ENCODE measurements at regions not wholly inside any gene's neighbourhood (a gene's known extent, or its start where the extent isn't known, plus 50 kb on each side); places are given as distances from the start of the nearest gene placed in this dataset.

DNA sequence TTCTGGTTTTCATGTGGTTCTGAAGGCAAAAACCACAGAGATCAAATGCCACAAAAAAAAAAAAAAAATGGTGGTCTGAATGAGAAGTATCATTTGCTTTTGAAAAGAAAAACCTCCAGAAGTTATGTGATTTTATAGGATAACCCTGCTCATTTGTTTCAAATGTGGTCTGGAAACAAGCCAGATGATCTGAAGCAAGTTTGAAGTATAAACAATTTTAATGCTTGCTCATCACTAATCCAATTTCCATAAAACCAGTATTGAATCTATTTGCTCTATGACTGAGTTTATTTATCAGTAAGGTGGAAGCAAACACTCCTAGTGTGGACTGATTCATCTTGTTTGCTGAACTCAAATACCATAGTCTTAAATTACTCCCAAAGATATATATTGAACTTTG is 407.3 kb upstream of the FLRT2 start:
- TF ChIP-seq EP300 (IDR thresholded peaks at IDR 0.05) = no peak
- TF ChIP-seq, protein P1, sequence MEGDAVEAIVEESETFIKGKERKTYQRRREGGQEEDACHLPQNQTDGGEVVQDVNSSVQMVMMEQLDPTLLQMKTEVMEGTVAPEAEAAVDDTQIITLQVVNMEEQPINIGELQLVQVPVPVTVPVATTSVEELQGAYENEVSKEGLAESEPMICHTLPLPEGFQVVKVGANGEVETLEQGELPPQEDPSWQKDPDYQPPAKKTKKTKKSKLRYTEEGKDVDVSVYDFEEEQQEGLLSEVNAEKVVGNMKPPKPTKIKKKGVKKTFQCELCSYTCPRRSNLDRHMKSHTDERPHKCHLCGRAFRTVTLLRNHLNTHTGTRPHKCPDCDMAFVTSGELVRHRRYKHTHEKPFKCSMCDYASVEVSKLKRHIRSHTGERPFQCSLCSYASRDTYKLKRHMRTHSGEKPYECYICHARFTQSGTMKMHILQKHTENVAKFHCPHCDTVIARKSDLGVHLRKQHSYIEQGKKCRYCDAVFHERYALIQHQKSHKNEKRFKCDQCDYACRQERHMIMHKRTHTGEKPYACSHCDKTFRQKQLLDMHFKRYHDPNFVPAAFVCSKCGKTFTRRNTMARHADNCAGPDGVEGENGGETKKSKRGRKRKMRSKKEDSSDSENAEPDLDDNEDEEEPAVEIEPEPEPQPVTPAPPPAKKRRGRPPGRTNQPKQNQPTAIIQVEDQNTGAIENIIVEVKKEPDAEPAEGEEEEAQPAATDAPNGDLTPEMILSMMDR (IDR thresholded peaks at IDR 0.05) = no peak

Data from sigmoid colon (tissue), 4 donors.